Activated T-helper 2 cell treated with anti-CD3 and anti-CD28 coated beads, Interferon-gamma antibody, Interleukin-2, Interleukin-4, amounts not matched to agents 10 μg/mL and 5 μg/mL and 100 μg/mL, durations not matched to agents 14 hours and 24 hours and 36 hours (primary cell): ENCODE measurements at regions not wholly inside any gene's neighbourhood (a gene's known extent, or its start where the extent isn't known, plus 50 kb on each side); places are given as distances from the start of the nearest gene placed in this dataset.

Source experiments
- DNase-seq: peaks from one replicate; pipeline ENCODE4 v3.0.0; 2021; ENCODE audit warnings: low spot score
- H3K27ac Mint-ChIP-seq: one replicate; pipeline ENCODE4 v1.8.0; 2021; ENCODE audit warnings: mixed read lengths
- H3K27me3 Mint-ChIP-seq: one replicate; pipeline ENCODE4 v1.8.0; 2021; ENCODE audit warnings: low read depth, mixed read lengths
- H3K36me3 Mint-ChIP-seq: one replicate; pipeline ENCODE4 v1.8.0; 2021; ENCODE audit warnings: low read depth, mixed read lengths
- H3K4me1 Mint-ChIP-seq: one replicate; pipeline ENCODE4 v1.8.0; 2021; ENCODE audit warnings: low read depth, mixed read lengths
- H3K4me3 Mint-ChIP-seq: one replicate; pipeline ENCODE4 v1.8.0; 2021; ENCODE audit warnings: low read depth, mild to moderate bottlenecking, moderate library complexity, mixed read lengths
- H3K9me3 Mint-ChIP-seq: one replicate; pipeline ENCODE4 v1.8.0; 2021; ENCODE audit warnings: mixed read lengths
- intact Hi-C: fragments of 100-400 bp; cut with micrococcal nuclease; formaldehyde crosslinking; loops from one replicate; pipeline ENCODE4 v1.15.1; 2023

- Mint-ChIP-seq H3K36me3 (no peaks in the 10 kb centered on the region), H3K4me3 (no peak overlapping the region), H3K27me3 (no peaks in the 10 kb centered on the region), H3K27ac (no peak overlapping the region), H3K4me1 (no peaks in the 10 kb centered on the region), H3K9me3 (no peaks in the 10 kb centered on the region)
- intact Hi-C loops = no loop called here
- DNase-seq = no peak
Observed at GRCh38 chr10:117948493-117948892, 98.2 kb downstream of the RAB11FIP2 start.

DNA sequence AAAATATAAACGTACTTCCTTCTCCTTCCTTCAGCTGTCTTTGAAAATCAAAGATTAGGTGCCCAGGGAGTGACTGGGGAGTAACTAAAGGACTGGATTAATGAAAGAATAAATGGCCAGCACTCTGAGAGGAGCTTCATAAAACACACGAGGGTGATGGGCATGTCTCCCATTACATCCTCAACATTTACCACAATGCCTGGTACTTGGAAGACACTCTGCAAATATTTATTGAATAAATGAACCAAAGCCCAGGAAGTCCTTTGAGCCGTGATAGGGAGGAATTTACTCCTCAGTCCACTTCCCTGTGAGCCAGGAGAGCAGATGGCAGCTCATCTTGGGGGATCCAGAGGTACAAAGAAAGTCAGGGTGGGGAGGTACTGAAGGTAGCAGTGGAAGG, 96.3 kb downstream of the RAB11FIP2 start:
- peaks cover 3% of the 10 kb centered on the region for H3K27me3 Mint-ChIP-seq
- H3K36me3 Mint-ChIP-seq = no peaks in the 10 kb centered on the region
- intact Hi-C loops = no loop called here
- DNase-seq = no peak
- H3K4me1 Mint-ChIP-seq = no peaks in the 10 kb centered on the region
- no peak overlapping the region for H3K27ac Mint-ChIP-seq
- H3K4me3 Mint-ChIP-seq = no peak overlapping the region
- no peaks in the 10 kb centered on the region for H3K9me3 Mint-ChIP-seq
